ENCODE measurements at regions not wholly inside any gene's neighbourhood (a gene's known extent, or its start where the extent isn't known, plus 50 kb on each side); places are given as distances from the start of the nearest gene placed in this dataset.

DNA sequence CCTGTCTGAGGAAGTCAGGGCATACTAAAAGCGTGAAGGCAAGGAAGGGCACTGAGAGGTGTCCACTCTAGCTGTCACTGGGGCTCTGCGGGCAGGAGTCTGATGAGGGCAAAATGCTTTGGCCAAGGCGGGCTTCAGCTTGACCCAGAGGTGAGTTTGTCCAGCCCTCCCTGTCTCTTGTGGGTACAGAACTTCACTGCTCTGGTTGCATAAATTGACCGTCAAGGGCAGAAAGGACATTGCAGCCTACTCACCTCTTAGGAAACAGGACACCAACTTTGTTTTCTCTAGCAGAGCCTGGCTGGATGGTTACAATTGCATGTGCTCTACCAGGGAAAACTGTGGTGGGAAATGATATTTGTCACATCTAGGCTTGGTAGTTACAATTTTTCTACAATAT, 170.9 kb downstream of the TMEM38B start:
- TF ChIP-seq POLR2A (IDR thresholded peaks at IDR 0.05): no peak
- TF ChIP-seq, protein P1, sequence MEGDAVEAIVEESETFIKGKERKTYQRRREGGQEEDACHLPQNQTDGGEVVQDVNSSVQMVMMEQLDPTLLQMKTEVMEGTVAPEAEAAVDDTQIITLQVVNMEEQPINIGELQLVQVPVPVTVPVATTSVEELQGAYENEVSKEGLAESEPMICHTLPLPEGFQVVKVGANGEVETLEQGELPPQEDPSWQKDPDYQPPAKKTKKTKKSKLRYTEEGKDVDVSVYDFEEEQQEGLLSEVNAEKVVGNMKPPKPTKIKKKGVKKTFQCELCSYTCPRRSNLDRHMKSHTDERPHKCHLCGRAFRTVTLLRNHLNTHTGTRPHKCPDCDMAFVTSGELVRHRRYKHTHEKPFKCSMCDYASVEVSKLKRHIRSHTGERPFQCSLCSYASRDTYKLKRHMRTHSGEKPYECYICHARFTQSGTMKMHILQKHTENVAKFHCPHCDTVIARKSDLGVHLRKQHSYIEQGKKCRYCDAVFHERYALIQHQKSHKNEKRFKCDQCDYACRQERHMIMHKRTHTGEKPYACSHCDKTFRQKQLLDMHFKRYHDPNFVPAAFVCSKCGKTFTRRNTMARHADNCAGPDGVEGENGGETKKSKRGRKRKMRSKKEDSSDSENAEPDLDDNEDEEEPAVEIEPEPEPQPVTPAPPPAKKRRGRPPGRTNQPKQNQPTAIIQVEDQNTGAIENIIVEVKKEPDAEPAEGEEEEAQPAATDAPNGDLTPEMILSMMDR (IDR thresholded peaks at IDR 0.05): no peak
